Activated CD4-positive, CD25-positive, alpha-beta regulatory T cell (primary cell): ENCODE measurements at regions not wholly inside any gene's neighbourhood (a gene's known extent, or its start where the extent isn't known, plus 50 kb on each side); places are given as distances from the start of the nearest gene placed in this dataset.

ENCODE experiments used
- DNase-seq, 4 experiments: peaks; one replicate each; lab custom pipeline; 2025; lab: John Stamatoyannopoulos, UW

DNA sequence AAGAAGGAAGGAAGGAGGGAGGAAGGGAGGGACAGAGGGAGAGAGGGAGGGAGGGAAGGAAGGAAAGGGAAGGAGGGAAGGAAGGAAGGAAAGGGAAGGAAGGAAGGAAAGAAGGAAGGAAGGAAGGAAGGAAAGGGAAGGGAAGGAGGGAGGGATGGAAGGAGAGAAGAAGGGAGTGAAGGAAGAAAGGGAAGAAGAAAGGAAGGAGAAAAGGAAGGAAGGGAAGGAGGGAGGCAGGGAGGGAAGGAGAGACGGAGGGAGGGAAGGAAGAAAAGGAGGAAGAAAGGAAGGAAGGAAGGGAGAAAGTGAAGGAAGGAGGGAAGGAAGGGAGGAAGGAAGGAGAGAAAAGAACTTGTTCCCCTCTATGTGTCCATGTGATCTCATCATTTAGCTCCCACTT lies 465.0 kb downstream of the KCTD8 start:
- DNase-seq, result no peak

DNA sequence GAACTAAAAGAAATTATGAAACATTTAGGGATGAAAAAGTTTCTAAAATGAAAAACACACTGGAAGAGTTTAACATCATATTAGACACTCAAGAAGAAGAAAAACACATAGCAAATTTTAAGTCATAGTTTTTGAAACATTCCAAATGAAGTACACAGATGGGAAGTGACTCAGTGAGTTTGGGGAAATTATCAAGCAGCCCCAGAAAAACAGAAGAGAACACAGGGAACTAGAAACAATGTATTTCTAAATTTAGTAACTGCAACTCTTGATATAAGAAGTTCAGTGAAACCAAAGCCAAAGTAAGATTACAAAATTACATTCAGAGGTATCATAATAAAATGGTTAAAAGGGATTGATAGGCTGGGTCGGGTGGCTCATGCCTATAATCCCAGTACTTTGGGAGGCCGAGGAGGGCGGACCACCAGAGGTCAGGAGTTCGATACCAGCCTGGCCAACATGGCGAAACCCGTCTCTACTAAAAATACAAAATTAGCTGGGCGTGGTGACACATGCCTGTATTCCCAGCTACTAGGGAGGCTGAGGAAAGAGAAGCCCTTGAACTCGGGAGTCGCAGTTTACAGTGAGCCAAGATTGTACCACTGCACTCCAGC lies 461.2 kb downstream of the KCTD8 start:
- no peak for DNase-seq

DNA sequence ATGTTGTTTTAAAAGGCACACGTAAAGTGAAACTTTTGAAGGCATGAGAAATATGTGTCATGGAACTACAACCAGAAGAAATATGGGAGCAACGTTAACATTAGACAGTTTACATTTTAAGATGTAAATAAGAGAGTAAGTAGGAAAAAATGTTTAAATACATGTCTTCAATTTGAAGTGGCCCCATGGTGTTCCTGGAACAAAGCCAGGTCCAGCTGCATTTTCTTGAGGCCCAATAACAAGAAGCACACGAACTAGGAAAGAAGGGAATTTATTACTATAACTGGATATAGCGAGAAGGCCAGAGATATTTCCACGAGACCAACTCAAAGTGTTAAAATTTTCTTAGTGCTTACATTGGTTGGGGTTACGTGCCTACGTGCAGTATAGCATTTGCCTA lies 458.1 kb downstream of the KCTD8 start:
- DNase-seq, result no peak

DNA sequence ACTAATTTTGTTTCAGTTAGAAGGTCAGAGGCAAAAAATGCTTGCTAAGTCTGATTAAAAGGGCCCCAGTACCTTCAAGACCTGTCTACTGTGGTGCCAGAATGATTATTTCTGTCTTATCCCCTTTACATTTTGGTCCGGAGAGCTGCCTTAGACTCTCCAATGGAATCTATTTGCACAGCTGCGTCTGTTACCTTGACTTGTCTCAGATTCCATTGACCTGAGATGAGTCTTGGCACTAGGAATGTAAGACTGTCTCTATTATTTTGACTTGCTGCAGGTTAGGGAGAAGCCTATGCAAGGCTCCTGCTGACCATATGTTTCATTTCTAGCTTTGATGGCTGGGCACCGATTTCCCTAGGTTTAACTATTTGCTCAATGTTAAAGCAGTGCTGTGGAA lies 457.6 kb downstream of the KCTD8 start:
- DNase-seq, result no peak

DNA sequence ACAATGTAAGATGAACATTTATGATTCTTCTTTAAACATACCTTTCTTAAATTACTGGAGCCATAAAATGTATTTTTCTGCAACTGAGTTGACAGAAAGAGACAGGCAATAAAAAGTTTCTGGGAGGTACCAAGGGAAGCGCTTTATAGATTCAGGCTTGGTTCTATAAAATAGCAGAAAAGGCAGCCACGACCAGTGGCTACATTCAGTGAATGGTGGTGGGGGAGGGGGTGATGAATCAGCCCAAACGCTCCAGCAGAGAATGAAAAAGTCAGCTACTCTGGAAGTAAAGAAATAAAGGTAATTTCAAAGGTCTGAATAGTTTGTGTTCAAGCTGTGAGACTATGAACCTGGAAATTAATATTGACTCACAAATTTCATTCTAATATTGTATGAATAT lies 456.1 kb downstream of the KCTD8 start:
- DNase-seq, result no peak

DNA sequence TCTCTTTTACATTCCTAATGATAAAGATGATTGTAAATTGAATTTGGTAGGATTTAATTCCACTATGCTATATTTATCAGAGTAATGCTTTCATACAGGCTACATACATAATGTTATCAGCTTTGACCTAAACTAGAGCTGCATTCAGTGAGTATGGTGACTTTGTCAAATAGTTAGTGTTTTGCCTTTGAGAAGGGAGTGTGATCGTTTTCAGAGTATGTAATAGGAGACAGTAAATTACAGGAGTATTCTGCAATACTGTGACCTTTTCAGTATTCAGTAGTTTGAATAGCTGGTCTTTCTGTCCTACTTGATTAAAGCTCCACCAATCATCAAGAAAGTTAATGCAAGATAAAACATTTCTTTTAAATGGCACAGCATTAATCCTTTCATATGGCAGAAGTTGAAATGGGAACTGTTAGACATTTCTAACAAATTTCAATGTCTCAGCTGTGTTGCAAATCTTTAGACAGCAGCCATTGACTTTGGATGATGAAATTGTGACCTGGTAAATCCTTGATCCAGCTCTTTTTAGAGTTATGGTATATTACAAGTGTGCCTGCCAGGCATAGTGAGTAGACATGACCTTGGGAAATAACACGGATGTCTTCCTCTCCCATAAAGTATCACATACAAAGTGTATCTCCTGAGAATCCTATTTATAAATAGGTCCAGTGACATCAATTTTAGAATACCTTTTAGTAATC lies 455.3 kb downstream of the KCTD8 start:
- DNase-seq, result no peak

DNA sequence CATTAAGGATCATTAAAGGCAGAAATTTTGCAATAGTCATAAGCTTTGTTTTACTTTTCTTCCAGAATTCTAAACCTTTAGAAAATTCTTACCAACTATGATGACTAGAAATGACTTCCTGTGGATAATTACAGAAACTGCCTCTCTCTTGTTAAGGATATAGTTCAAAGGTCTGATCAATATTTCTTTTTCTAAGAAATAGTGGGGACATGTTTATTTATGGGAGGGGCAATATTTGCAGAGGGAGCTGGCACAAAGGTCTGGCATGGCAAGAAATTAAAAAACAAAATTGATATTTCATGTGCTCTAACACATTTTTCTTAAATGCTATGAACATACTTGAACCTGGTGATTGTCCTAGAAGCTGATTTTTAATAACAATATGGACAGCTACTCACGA lies 448.9 kb downstream of the KCTD8 start:
- no peak for DNase-seq

DNA sequence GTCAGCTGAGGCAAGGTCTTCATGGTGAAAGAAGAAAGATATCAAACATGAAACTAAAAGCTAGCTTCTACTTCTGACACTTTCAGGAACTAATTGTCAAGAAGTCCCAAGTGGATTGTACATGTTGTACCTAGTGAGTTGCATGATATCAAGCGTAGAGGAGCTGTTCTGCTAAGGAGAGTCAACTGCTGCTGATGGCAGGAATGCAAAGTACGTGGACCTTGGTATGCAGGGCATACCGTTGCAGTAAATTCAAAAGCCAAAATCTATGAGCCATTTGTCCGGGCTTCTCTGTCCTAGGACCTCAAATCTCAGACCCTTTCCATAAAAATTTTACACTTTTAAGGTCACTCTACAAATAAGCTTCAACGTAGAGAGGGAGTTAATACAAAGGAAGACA lies 446.2 kb downstream of the KCTD8 start:
- no peak for DNase-seq

DNA sequence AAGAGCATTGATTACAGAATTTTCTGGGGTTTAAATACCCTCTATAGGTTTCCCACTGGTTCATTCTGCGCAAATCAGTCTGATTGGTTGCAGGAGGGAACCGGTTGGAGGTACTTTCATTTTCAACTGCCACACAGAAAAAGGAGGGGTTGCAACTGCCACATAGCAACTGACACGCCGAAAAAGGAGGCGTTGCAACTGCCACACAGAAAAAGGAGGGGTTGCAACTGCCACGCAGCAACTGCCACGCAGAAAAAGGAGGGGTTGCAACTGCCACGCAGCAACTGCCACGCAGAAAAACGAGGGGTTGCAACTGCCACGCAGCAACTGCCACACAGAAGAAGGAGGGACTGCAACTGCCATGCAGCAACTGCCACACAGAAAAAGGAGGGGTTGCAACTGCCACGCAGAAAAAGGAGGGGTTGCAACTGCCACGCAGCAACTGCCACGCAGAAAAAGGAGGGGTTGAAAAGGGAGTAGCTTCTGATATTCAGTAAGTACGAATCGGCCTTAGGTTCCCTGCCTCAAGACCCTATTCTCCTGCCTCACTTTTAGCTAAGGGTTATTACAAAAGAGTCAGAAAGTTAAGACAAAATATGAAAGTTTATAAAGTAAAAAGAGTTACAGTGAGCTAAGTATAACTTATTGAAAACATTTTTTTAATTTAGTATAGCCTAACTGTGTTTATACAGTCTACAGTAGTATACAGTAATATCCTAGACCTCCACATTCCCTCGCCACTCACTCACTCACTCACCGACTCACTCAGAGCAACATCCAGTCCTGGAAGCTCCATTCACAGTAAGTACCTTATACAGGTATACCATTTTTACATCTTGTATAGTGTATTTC lies 431.8 kb downstream of the KCTD8 start:
- DNase-seq, result no peak

DNA sequence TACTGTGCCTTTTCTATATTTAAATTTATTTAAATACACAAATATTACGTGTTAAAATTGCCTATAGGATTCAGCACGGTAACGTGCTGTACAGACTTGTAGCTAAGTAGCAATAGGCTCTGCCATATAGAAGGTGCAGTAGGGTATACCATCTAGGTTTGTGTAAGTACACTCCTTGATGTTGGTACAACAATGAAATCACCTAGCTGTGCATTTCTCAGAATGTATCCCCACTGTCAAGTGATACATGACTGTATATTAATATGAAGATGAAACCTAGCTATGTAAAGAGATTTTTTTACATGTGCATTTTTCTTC lies 431.2 kb downstream of the KCTD8 start:
- no peak for DNase-seq

DNA sequence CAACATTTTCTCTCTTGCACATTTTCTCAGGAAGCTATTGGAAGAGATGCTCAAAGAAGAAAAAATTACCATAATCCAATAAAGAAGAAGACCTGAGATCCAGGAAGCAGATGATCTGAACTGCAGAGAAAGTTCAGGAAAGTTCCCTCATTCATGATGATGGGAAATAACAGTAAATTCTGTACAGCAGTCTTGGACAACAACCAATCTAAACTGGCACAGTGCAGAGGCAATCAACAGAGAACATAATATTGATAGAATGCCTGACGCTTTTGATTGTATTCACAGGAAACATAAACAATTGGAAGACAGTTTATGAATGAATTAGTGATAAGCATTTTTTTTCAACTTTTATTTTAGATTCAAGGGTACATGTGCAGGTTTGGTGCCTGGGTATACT lies 428.9 kb downstream of the KCTD8 start:
- no peak for DNase-seq

DNA sequence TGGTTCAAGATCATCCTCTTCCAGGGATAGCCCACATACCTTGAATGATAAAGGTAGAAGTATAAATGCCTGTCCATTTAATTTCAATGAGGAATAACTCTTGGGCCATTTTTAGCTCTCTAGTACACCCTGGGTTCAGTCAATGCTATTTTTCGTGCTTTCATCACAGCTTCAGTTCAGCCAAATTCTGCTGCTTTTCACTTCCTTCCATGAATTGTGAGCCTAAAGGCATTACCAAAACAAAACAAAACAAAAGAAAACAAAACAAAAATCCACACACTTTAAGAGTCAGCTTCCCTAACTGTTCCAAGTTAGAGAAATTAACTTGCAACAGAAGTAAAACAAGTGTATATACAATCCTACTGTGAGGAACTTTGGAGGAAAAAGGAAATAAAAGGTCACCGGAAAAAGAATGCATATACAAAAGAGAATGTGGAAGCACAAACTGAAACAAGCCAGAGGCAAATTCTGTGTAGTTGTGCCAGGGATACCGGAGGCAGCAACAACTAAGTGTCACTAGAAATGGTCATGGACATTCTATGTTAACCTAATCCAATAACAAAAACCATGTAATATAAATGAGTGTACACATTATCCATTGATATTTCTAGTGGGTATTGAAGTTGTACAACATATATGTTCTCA lies 423.1 kb downstream of the KCTD8 start:
- DNase-seq, result no peak

DNA sequence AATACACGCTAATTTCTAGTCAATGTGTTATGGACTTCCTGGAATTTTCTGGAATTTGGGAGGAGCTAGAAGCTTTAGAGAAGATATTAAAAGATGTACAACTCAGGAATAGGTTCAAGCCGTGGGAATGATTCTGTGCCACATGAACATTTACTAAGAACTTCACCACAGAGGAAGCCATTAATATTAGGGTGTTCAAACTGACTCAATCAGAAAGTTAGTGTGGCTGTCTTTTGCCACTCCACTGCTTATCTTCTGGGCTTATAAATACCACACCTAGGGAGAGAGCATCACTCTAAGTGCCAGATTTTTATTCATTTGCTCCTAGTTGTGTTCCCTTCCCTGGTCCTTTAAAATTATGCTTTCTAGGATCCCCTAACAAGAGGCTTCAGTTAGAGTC lies 409.8 kb downstream of the KCTD8 start:
- no peak for DNase-seq

DNA sequence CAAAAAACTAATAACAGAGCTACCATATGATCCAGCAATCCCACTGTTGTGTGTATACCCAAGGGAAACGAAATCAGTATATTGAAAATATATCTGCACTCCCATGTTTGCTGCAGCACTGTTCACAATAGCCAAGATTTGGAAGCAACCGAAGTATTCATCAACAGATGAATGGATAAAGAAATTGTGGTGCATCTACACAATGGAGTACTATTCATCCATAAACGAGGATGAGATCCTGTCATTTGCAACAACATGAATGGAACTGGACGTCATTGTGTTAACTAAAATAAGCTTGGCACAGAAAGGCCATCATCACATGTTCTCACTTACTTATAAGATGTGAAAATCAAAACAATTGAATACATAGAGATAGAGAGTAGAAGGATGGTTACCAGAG lies 402.1 kb downstream of the KCTD8 start:
- no peak for DNase-seq

DNA sequence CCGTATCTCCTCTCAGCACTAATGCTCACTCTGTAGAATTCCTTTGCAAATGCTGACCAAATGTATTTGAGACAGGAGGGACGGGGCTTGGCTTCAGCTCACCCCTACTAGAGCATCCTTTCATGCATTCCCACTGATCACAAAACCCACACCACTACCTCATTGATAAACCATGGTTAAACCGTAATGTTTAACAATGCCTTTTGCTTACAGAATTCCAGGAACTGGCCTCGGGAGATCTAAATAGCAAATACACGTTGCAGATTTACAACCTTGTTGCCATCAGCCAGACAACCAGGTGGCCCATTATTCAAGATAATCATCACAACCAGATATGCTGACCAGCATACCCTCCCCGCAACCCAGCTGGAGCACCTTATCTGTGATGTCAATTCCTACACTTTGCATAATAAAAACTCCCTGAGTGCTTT lies 391.9 kb downstream of the KCTD8 start:
- DNase-seq, result no peak

DNA sequence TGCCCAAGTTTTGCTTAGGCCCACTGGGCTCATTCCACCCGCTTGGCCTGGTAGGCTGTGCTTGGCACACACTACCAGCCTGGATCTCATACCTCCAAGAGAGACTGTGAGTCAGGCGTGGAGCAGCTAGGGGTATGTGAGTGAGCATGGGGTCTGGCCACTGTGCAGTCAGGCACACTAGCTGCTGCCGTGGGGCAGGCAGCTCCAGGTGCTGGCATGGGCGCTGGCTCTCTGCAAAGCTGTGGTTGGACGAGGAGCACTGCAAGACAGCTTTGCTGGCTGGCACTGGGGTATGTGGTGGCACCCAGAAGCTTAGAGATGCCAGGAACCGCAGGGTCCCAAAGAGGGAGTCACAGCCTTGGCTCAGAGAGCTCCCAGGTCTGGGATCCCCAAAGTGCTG lies 377.8 kb downstream of the KCTD8 start:
- DNase-seq, result no peak

DNA sequence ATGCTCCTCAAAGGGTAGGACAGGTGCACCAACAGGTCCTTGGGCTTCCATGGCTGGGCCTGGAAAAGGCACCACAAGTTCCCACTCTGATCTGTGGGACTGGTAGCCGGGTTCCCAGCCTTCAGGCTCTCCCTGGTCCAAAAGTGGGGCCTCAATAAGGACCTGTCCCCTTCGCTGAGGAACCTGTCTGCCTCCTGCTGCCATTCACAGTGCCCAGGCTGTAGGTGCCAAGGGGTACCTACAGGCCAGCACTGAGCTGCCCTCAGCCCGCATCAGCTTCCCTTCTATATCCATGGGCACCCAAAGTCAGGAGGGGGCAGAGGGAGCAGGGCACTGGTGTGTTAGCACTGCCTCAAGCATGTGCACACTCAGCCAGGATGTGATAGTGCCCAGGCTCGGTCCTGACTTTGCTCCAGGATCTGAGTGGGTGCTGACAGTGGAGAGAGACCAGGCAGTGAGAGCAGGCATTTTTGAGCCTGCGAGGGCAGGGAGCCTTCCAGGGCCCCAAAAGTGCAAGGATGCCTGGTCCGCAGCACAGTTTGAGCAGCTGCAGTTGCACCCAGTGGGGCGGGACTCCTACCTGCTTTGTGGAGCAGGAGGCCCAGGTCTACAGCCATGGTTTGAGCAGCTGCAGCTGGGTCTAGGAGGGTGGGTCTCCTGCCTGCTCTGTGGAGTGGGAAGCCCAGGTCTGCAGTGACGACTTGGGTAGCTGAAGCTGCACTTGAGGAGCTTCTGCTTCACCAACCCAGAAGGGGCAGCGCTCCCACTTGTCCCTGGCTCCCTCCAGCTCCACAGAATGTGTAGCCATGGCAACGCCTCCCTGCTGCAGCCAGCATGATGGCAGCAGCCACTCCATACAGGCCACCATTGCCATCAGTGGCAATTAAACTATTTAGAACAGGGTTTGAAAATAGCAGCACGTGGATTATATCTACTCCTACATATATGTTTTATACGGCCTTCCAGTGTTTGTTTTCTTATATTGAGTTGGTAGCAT lies 376.4 kb downstream of the KCTD8 start:
- no peak for DNase-seq

DNA sequence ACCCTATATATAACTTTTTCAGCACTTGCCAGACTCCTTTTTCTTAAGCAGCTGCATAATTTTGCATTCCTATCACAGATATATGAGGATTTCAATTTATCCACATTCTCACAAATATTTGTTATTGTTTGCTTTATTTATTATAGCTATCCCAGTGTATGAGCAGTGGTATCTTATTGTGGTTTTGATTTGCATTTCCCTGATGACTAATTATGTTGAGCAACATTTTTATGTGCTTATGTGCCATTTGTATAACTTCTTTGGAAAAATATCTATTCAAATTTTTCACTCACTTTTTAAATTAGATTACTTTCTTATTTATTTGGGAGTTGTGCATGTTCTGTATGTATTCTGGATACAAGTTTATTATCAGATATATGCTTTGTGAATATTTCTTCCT lies 361.9 kb downstream of the KCTD8 start:
- no peak for DNase-seq

DNA sequence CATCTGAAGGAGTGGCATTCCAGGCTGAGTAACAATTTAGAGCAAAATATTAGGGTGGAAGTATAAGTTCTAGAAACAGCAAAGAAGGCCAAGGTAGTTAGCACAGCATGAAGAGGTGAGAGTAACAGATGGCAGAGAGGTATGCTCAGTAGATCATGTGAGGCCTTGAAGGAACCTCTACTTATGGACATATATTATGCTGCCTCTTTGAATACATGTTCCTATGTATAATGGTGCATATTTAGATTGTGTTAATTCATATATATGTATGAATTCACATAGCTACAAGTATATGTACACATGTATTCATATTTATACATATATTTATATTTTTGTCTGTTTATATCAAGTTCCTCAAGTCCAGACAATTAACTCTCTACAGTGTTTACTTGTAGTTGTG lies 355.2 kb downstream of the KCTD8 start:
- DNase-seq, result no peak

DNA sequence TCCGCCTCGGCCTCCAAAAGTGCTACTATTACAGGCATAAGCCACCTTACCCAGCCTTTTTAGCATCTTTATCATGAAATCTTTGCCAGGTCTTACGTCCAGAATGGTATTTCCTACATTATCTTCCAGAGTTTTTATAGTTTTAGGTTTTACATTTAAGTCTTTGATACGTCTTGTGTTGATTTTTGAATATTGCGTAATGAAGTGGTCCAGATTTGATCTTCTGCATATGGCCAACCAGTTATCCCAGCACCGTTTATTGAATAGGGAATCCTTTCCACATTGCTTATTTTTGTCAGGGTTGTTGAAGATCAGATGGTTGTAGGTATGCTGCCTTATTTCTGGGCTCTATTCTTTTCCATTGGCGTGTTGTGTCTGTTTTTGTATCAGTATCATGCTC lies 349.6 kb downstream of the KCTD8 start:
- DNase-seq, result no peak

DNA sequence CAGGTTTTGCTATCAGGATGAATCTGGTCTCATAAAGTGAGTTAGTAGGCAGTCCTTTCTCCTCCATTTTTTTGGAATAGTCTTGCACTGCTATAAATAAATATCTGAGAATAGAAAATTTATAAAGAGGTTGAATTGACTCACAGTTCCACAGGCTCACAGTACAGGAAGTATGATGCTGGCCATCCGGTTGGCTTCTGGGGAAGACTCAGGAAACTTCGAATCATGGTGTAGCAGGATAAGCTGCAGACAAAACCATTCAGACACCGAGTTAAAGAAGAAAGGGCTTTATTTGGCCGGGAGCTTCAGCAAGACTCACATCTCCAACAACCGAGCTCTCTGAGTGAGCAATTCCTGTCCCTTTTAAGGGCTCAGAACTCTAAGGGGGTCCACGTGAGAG lies 348.2 kb downstream of the KCTD8 start:
- no peak for DNase-seq
